ENCODE measurements at regions not wholly inside any gene's neighbourhood (a gene's known extent, or its start where the extent isn't known, plus 50 kb on each side); places are given as distances from the start of the nearest gene placed in this dataset.

DNA sequence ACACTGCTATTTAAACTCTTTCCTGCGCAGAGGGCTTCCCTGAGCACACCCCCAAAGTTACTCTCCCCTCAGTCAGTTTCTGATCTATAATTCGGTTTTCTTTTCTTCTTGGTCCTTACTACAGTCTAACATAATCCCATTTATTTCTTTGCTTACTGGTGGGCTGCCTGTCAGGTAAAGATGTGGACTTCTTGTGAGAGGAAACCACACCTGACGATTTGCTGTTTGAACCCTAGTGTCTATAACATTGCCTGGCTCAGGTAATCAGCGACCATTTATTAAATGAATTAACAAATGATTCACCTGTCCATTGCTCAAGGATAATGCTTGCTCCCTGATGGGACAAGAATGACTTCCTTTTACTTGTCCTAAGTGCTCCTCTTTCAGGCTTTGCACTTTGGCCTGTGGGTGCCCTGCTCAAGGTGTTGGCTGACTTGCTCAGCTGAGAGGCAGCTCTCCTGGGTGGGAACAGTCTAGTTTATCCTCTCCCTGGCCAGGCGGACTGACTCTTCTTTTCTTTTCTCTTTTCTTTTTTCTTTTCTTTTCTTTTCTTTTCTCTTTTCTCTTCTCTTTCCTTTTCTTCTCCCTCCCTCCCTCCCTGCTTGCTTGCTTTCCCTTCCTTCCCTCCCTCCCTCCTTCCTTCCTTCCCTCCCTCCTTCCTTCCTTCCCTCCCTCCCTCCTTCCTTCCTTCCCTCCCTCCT lies 233.1 kb downstream of the BCAS1 start:
- no peak for DNase-seq (ENCODE audit: low read depth)

DNA sequence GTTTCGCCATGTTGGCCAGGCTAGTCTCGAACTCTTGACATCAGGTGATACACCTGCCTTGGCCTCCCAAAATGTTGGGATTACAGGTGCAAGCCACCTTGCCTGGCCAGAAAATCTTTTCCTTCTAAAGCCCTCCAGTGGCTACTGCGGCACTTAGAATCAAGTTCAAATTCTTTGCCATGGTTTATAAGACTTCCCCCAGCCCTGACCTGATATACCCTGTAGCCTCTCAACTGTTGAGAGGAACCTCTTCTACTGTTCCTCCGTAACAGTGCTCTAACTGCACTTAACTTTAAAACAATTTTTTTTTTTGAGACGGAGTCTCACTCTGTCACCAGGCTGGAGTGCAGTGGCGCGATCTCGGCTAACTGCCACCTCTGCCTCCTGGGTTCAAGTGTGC lies 235.6 kb downstream of the BCAS1 start:
- DNase-seq (ENCODE audit: low read depth): no peak

- DNase-seq (ENCODE audit: low read depth): no peak
Observed at GRCh38 chr20:53834062-53834442, 236.3 kb downstream of the BCAS1 start.

DNA sequence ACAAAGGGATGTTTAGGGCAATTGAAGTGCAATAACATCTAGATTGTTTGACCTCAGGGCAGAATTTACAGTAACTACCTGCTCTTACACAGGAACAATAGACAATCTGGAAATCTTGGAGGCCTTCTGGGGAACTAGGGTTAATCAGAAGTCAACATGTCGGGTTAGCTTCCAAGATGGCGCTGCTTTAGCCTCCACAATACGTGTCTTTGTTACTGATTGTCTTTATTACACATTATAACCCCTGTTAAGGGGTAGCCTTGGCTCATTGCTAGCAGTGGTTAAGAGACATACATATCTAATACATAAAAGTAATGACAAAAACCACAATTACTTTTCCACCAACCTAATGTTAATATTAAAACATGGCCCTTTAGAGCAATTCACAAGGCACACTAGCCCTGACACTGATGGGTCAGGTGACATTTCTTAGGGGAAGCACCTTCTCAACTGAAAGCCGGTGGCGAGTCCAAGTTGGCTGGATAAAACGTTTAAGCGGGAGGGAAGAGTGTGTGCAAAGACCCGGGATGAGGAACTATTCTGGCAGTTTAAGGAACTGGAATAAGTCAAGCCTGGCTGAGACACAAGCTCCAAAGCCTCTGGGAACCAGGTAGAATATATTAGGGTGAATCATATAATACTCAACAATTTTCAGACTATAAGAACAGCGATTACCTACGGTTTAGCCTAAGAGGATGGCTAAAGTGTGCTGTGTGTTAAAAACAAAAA lies 236.9 kb downstream of the BCAS1 start:
- DNase-seq (ENCODE audit: low read depth): no peak

DNA sequence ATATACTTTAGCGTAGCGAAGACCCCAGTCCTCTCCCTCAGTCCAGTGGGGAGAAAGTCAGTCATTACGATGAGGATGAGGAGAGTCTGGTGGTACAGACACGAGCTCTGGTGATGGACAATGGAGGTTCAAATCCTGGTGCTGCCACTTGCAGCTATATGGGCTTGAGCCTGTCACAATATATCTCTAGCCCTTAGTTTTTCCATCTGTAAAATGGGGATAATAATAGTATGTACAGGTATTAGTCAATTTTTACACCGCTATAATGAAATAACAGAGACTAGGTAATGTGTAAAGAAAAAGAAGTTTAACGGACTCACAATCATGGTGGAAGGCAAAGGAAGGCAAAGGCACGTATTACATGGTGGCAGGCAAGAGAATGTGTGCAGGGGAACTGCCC lies 237.9 kb downstream of the BCAS1 start:
- no peak for DNase-seq (ENCODE audit: low read depth)

DNA sequence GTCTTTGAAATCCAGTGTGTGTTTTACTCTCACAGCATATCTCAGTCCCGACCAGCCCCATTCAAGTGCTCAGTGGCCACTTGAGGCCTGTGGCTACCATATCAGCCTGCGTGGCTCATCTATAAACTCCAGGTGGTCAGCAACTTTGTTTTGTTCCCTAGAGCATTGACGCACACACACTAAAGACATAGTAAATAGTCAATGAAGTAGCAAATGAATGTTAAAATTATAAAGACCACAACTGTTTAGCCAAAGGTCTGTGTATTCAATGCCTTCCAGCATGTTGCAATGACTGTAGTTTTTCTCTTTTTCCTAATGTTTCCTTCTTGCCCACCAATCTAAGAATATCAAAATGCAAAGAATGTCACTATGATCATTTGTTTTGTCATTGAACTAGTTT lies 238.2 kb upstream of the ZNF217 start:
- DNase-seq (ENCODE audit: low read depth): no peak

- DNase-seq (ENCODE audit: low read depth): no peak
Observed at GRCh38 chr20:53831228-53831627, 237.6 kb upstream of the ZNF217 start.

- DNase-seq (ENCODE audit: low read depth): no peak
Observed at GRCh38 chr20:53829724-53830521, 236.3 kb upstream of the ZNF217 start.

DNA sequence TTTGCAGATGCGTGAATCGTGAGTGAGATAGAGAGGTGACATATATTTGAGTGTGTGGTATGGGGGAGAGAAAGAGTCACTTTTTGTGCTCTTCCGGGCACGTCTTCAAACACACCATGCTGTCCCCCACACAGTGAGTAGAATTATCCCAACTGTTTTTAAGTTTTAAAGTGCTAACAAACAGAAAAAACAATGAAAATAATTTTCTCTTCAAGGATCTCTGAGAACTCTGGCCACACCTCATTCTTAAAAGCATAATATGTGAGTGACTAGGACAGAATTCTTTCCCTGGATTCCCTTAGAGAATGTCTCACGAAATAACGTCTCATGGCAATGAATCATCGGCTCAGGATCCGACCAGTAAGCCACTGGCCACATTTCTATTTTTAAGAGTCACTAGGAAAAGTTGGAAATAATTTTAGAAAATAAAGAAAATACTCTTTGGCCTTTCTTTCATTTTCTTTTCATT lies 235.7 kb upstream of the ZNF217 start:
- DNase-seq (ENCODE audit: low read depth): no peak

DNA sequence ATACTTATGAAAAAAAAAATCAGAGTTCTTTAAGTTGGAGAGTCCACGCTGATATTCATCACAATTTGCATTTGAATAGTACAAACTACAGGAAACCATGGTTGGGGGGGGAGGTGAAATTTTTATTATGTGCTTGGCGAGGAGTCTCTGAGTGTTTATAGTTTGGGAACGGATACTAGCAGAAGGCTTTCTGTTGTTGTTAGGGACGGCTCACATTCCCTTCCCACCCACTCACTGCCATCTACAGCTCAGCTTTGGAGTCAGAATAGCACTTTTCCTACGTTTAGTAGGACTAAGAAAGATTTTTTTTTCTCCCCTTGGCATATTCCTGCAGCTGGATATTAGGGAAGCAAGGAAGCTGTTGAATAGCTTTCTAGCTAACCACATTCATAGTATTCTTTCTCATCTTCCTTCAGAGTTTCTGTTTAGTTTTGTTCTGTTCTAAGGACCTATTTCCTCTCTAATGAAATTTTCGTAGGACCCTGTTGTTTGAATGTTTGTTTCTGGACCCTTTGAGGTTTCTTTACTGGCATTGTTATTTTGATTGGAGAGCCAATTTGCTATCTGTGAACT lies 235.1 kb upstream of the ZNF217 start:
- DNase-seq (ENCODE audit: low read depth): no peak

DNA sequence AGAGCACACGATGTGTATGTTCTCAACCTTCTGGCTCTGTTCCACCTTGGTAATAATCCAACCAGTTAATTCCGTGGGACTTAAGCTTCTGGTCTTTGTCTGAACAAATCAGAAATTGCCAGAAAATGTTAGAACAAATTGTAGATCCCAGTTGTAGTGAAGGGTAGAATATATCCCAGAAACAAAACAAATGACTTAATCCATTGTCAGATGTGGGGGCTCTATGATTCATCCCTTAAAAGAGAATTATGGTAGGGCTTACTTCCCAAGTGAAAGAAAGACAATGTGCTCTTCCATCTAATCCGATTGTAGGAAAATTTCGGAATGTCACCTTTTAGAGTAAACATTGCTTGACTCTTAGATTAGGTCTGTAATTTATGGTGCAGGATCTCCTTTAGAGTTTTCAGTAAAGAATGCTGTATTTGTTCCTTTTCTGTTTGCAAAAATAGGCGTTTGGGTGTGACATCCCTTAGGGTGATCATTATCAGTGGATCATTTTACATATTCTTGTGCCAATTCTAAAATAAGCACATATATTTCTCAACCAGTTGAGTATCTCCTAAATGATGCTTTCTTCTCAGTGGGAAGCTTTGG lies 234.5 kb upstream of the ZNF217 start:
- DNase-seq (ENCODE audit: low read depth): no peak

DNA sequence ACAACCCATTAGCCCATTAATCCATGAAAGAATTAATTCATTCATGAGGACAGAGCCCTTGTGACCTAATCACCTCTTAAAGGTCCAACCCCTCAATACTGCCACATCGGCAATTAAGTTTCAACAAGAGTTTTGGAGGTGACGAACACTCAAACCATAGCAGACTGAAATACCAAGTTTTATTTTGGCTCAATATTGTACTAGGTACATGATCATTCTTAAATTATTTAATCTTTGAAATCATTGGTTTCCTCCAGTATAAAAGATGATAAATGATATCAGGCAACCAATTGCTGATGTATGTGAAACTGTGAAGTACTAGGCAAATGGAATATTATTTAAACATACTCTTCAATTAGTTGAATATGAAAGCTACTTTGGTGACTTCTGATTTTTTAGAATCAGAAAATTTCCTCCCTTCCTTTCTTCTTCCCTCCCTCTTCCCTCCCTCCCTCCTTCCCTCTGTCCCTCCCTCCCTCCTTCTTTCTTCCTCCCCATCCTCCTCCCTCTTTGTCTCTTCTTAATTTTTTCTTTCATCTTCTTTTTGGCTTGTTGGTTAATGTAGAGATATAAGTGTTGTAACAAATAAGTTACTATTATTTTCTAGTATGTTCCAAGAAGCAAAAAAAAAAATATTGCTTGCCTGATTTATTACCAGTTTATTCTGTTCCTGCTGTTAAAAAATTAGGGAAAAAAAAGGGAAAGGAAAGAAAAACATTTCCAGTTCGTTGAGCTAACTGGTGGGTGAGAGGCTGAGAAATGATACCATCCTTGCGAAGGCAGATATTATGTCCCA lies 233.9 kb upstream of the ZNF217 start:
- DNase-seq (ENCODE audit: low read depth): no peak

GRCh38 chr20:53826597-53827291 lies 233.1 kb upstream of the ZNF217 start:
- DNase-seq (ENCODE audit: low read depth): no peak

- no peak for DNase-seq (ENCODE audit: low read depth)
Observed at GRCh38 chr20:53826090-53826489, 232.5 kb upstream of the ZNF217 start.

GRCh38 chr20:53825282-53825681 lies 231.6 kb upstream of the ZNF217 start:
- no peak for DNase-seq (ENCODE audit: low read depth)

- no peak for DNase-seq (ENCODE audit: low read depth)
Observed at GRCh38 chr20:53824779-53825178, 231.1 kb upstream of the ZNF217 start.

DNA sequence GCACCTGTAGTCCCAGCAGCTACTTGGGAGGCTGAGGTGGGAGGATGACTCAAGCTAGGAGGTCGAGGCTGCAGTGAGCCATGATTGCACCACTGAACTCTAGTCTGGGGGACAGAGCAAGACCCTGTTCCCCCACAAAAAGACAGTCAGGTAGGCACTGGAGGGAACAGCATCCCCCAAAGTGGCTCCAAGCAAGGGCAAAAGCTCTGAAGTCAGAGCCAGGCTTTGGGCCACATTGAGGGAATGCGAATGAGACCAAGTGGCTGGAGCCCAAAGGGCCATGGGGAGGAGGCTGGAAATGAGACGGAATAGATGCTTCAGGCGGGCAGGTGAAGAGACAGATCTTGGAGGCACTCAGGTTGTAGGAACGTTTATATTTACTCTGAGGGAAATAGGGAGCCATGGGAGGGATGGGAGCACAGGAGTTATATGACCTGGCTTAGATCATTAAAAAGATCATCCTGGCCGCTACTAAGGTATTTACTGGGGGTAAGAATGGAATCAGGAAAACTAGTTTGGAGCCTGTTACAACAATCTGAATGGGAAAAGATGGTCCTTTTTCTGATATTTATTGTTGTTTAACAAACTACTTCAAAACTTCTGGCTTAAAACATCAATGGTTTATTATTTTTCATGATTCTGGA lies 229.6 kb upstream of the ZNF217 start:
- no peak for DNase-seq (ENCODE audit: low read depth)

DNA sequence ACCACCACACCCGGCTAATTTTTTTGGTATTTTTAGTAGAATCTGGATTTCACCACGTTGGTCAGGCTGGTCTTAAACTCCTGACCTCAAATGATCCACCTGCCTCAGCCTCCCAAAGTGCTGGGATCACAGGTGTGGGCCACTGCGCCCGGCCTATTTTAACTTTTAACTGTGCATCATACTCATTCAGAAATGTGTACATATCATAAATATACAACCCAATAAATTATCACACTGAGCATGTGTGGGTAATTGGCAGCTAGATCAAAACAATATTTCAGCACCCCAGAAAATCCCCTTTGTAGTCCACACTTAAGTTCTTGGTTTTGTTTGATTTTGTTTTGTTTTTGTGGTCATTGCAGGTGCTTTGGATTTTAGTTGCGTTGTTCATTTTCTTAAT lies 228.9 kb upstream of the ZNF217 start:
- DNase-seq (ENCODE audit: low read depth): no peak

GRCh38 chr20:53819973-53820451 lies 226.4 kb upstream of the ZNF217 start:
- DNase-seq (ENCODE audit: low read depth): no peak
